HepG2 (cell line): ENCODE measurements at regions not wholly inside any gene's neighbourhood (a gene's known extent, or its start where the extent isn't known, plus 50 kb on each side); places are given as distances from the start of the nearest gene placed in this dataset.

Source experiments
- ATAC-seq: fragments of 200-7000 bp; cut with Tn5 transposase; 3 replicates; pipeline ENCODE4 v1.9.1; 2020; ENCODE audit warnings: mild to moderate bottlenecking, moderate library complexity
- BruUV-seq: library from RNA; stranded (reverse); fragments of 400-500 nt; replicated peaks from 2 replicates; lab custom pipeline; 2021; lab: Mats Ljungman, UMichigan
- CTCF ChIA-PET: fragments of 300-600 bp; formaldehyde crosslinking; extraction: SDS; loops from one replicate; lab custom pipeline; 2021; ENCODE audit warnings: low total read pairs, inconsistent platforms, low intra/inter-chr PET ratio; lab: Yijun Ruan, JAX
- POLR2A ChIA-PET: fragments of 350-600 bp; sonication (Branson Sonifier 250); formaldehyde crosslinking; loops from one replicate; lab custom pipeline; 2020; ENCODE audit warnings: antibody characterized with exemption, inconsistent platforms; lab: Yijun Ruan, JAX
- DNase-seq: peaks from one replicate; pipeline ENCODE4 v3.0.0-alpha.2; 2015; ENCODE audit warnings: low spot score
- FAIRE-seq: peaks from 3 replicates; lab custom pipeline; 2011; peaks lifted over from hg19 to GRCh38; lab: Jason Lieb, UNC
- H2AFZ ChIP-seq: one replicate; pipeline ENCODE4 v1.6.1; 2011; ENCODE audit warnings: low read length, inconsistent platforms
- H3K27ac ChIP-seq: fragments of 300-600 bp; 3 replicates; pipeline ENCODE4 v1.8.0; 2011; ENCODE audit warnings: mixed run types, mild to moderate bottlenecking, mixed read lengths, low read length, inconsistent platforms; ENCODE audit not compliant: insufficient read depth; ENCODE audit errors: extremely low read length
- H3K27me3 ChIP-seq, 2 experiments: fragments of 200-600 bp in 1 of 2; 2 replicates in 1 of 2; 3 replicates in 1 of 2; pipeline versions ENCODE4 v1.6.0 to v1.8.0; 2011; ENCODE audit warnings: low read length in 2 of 2, mild to moderate bottlenecking in 2 of 2, moderate library complexity in 2 of 2, inconsistent platforms in 1 of 2; ENCODE audit not compliant: insufficient read depth in 2 of 2, control insufficient read depth in 1 of 2
- H3K36me3 ChIP-seq, 2 experiments: fragments of 200-600 bp in 1 of 2; replicated peaks in 1 of 2; 2 replicates in 1 of 2; 3 replicates in 1 of 2; pipeline versions ENCODE4 v1.5.1 to v1.8.0; 2011; ENCODE audit warnings: low read length in 2 of 2, inconsistent platforms in 1 of 2; ENCODE audit not compliant: insufficient read depth in 2 of 2, control insufficient read depth in 1 of 2
- H3K4me1 ChIP-seq: 2 replicates; pipeline ENCODE4 v1.5.1; 2012; ENCODE audit warnings: low read length, inconsistent platforms; ENCODE audit not compliant: insufficient read depth
- H3K4me2 ChIP-seq: 2 replicates; pipeline ENCODE4 v1.6.0; 2011; ENCODE audit warnings: low read depth, low read length, inconsistent platforms
- H3K4me3 ChIP-seq, 3 experiments: fragments of 200-600 bp in 1 of 3; sonication (generic), shearing (Covaris generic) in 1 of 3; replicated peaks in 1 of 3; 2 replicates each; pipeline ENCODE4 v1.5.1; 2011 to 2016; ENCODE audit warnings: low read length in 3 of 3, inconsistent platforms in 2 of 3, low read depth in 2 of 3, mild to moderate bottlenecking in 2 of 3, control low read depth in 1 of 3, mixed read lengths in 1 of 3; ENCODE audit not compliant: insufficient read depth in 1 of 3
- H3K79me2 ChIP-seq: one replicate; pipeline ENCODE4 v1.6.1; 2011; ENCODE audit warnings: low read length, inconsistent platforms; ENCODE audit not compliant: insufficient read depth
- H3K9ac ChIP-seq: 2 replicates; pipeline ENCODE4 v1.6.0; 2011; ENCODE audit warnings: mild to moderate bottlenecking, low read depth, low read length, inconsistent platforms; ENCODE audit not compliant: insufficient read depth
- H3K9me3 ChIP-seq: 2 replicates; pipeline ENCODE4 v1.5.1; 2012; ENCODE audit warnings: mild to moderate bottlenecking, low read length
- H4K20me1 ChIP-seq: 2 replicates; pipeline ENCODE4 v1.6.0; 2011; ENCODE audit warnings: inconsistent platforms, mild to moderate bottlenecking, low read length, moderate library complexity; ENCODE audit not compliant: insufficient read depth
- AGO1 ChIP-seq: fragments of 200-400 bp; formaldehyde crosslinking; IDR thresholded peaks from 2 replicates; pipeline ENCODE4 v1.6.1; 2017; ENCODE audit warnings: mild to moderate bottlenecking, low read depth, low read length, moderate library complexity; ENCODE audit not compliant: poor library complexity, severe bottlenecking
- CBX2 ChIP-seq, 2 experiments: fragments of 200-600 bp in 1 of 2; sonication (generic); formaldehyde crosslinking in 1 of 2; IDR thresholded peaks; 2 replicates each; pipeline versions ENCODE4 v1.7.0 to v1.8.1; 2018 to 2022; ENCODE audit warnings: low read depth in 2 of 2, low read length in 1 of 2, mild to moderate bottlenecking in 1 of 2, missing genetic modification reagents in 1 of 2
- GTF3A ChIP-seq: sonication (generic); formaldehyde crosslinking; conservative IDR thresholded peaks from 2 replicates; pipeline ENCODE4 v1.4.0; 2020; ENCODE audit warnings: mild to moderate bottlenecking, missing genetic modification reagents
- KLF16 ChIP-seq, 2 experiments: sonication (generic) in 1 of 2; formaldehyde crosslinking in 1 of 2; IDR thresholded peaks; 2 replicates each; pipeline versions ENCODE4 v1.6.1 to v1.8.0; 2016 to 2023; ENCODE audit warnings: missing genetic modification reagents in 2 of 2, missing compliant biosample characterization in 1 of 2
- MEIS2 ChIP-seq: sonication (generic); formaldehyde crosslinking; IDR thresholded peaks from 2 replicates; pipeline ENCODE4 v1.9.0; 2021; ENCODE audit warnings: mild to moderate bottlenecking, missing genetic modification reagents
- PHF8 ChIP-seq: sonication (generic); formaldehyde crosslinking; IDR thresholded peaks from 2 replicates; pipeline ENCODE4 v1.5.0; 2020; ENCODE audit warnings: missing genetic modification reagents
- POLR2G ChIP-seq: fragments of 200-400 bp; formaldehyde crosslinking; IDR thresholded peaks from 2 replicates; pipeline ENCODE4 v1.6.1; 2018; ENCODE audit warnings: mild to moderate bottlenecking, low read depth, low read length, moderate library complexity
- PPARG ChIP-seq: conservative IDR thresholded peaks from 2 replicates; pipeline ENCODE4 v1.6.1; 2016; ENCODE audit warnings: missing biosample characterization, missing genetic modification reagents
- SOX5 ChIP-seq: IDR thresholded peaks from 2 replicates; pipeline ENCODE4 v1.6.1; 2016; ENCODE audit warnings: borderline replicate concordance
- SRSF4 ChIP-seq: fragments of 200-400 bp; formaldehyde crosslinking; IDR thresholded peaks from one replicate; pipeline ENCODE4 v1.6.1; 2018; ENCODE audit warnings: mild to moderate bottlenecking, low read depth, low read length, moderate library complexity; ENCODE audit not compliant: poor library complexity, severe bottlenecking
- XRCC5 ChIP-seq: fragments of 200-400 bp; formaldehyde crosslinking; optimal IDR thresholded peaks from 2 replicates; pipeline ENCODE3; 2017; ENCODE audit warnings: mild to moderate bottlenecking, low read length
- ZBTB4 ChIP-seq: sonication (generic); formaldehyde crosslinking; IDR thresholded peaks from 2 replicates; pipeline ENCODE4 v1.4.0; 2020; ENCODE audit warnings: missing genetic modification reagents, mild to moderate bottlenecking, borderline replicate concordance
- ZBTB7A ChIP-seq: sonication (generic); formaldehyde crosslinking; IDR thresholded peaks from 2 replicates; pipeline ENCODE4 v1.8.0; 2022; ENCODE audit warnings: mild to moderate bottlenecking, missing genetic modification reagents
- ZNF12 ChIP-seq: sonication (generic); formaldehyde crosslinking; IDR thresholded peaks from 2 replicates; pipeline ENCODE4 v1.5.0; 2020; ENCODE audit warnings: missing genetic modification reagents
- ZNF143 ChIP-seq: sonication (generic); formaldehyde crosslinking; IDR thresholded peaks from 2 replicates; pipeline ENCODE4 v1.4.0; 2020; ENCODE audit warnings: missing genetic modification reagents
- ZNF670 ChIP-seq: sonication (generic); formaldehyde crosslinking; IDR thresholded peaks from 2 replicates; pipeline ENCODE4 v1.8.0; 2022; ENCODE audit warnings: mild to moderate bottlenecking, missing genetic modification reagents, borderline replicate concordance
- ZNF737 ChIP-seq: sonication (generic); formaldehyde crosslinking; IDR thresholded peaks from 2 replicates; pipeline ENCODE4 v1.5.0; 2020; ENCODE audit warnings: missing genetic modification reagents, mild to moderate bottlenecking, borderline replicate concordance
- ZSCAN25 ChIP-seq: sonication (generic); formaldehyde crosslinking; IDR thresholded peaks from 2 replicates; pipeline ENCODE4 v1.8.0; 2022; ENCODE audit warnings: mild to moderate bottlenecking, missing genetic modification reagents
- WGBS: methylation state at CpG from one replicate; pipeline ENCODE4 v1.1.6; 2017; ENCODE audit warnings: low lambda C conversion rate; 5-methylcytosine and 5-hydroxymethylcytosine counted together
- in situ Hi-C: cut with HindIII; loops from 2 replicates; pipeline ENCODE4 v1.10.0; 2017; ENCODE audit warnings: low pct_unique_long_range_greater_than_20kb; ENCODE audit not compliant: extremely low pct_ligation_motif_present
- intact Hi-C: fragments of 100-400 bp; cut with micrococcal nuclease; formaldehyde crosslinking; loops from one replicate; pipeline ENCODE4 v1.10.0; 2022; ENCODE audit not compliant: unreplicated experiment
- TF ChIP-seq, protein P1 (sequence below): sonication (generic); formaldehyde crosslinking; IDR thresholded peaks from 2 replicates; pipeline ENCODE4 v1.8.0; 2022; ENCODE audit warnings: mild to moderate bottlenecking, missing genetic modification reagents; ENCODE audit not compliant: insufficient replicate concordance

GRCh38 chr5:89315286-89316100 is 432.5 kb upstream of the MEF2C start:
- intact Hi-C loops = no loop called here
- H3K27ac ChIP-seq = no peak overlapping the region
- H3K9ac ChIP-seq = no peak overlapping the region
- ChIA-PET CTCF (no interaction called here), POLR2A (no interaction called here)
- in situ Hi-C loops = no loop called here
- H2AFZ ChIP-seq = no peak overlapping the region
- H3K4me2 ChIP-seq = no peak overlapping the region
- no peaks in the 10 kb centered on the region for H3K4me1 ChIP-seq
- no peaks in the 10 kb centered on the region for H3K36me3 ChIP-seq
- no peak overlapping the region for H3K4me3 ChIP-seq
- WGBS = 4% methylated on average over 12 of the region's 12 CpGs
- no peaks in the 10 kb centered on the region for H3K79me2 ChIP-seq
- H3K27me3 ChIP-seq = no peaks in the 10 kb centered on the region
- FAIRE-seq (no peak), DNase-seq (no peak), ATAC-seq (peak; percentile 75)
- no TSS peak for BruUV-seq
- no peaks in the 10 kb centered on the region for H4K20me1 ChIP-seq
- no peaks in the 10 kb centered on the region for H3K9me3 ChIP-seq
- TF ChIP-seq POLR2G (no peak), PPARG (no peak), GTF3A (CRISPR knock-in tag) (no peak), XRCC5 (no peak), ZNF737 (CRISPR knock-in tag) (no peak), ZNF670 (CRISPR knock-in tag) (no peak), ZBTB4 (CRISPR knock-in tag) (no peak), AGO1 (no peak), SOX5 (CRISPR knock-in tag) (no peak), ZNF12 (no peak), MEIS2 (CRISPR knock-in tag) (no peak), ZSCAN25 (no peak), SRSF4 (no peak), ZBTB7A (no peak), KLF16 (CRISPR knock-in tag; IDR thresholded peaks at IDR 0.05) (no peak), CBX2 (IDR thresholded peaks at IDR 0.05; ENCODE audit: low read depth, low read length) (no peak), CBX2 (CRISPR knock-in tag; IDR thresholded peaks at IDR 0.05; ENCODE audit: low read depth) (no peak), PHF8 (CRISPR knock-in tag) (no peak), ZNF143 (CRISPR knock-in tag) (no peak)
- TF ChIP-seq, protein P1, sequence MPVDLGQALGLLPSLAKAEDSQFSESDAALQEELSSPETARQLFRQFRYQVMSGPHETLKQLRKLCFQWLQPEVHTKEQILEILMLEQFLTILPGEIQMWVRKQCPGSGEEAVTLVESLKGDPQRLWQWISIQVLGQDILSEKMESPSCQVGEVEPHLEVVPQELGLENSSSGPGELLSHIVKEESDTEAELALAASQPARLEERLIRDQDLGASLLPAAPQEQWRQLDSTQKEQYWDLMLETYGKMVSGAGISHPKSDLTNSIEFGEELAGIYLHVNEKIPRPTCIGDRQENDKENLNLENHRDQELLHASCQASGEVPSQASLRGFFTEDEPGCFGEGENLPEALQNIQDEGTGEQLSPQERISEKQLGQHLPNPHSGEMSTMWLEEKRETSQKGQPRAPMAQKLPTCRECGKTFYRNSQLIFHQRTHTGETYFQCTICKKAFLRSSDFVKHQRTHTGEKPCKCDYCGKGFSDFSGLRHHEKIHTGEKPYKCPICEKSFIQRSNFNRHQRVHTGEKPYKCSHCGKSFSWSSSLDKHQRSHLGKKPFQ (CRISPR knock-in tag) = no peak
